Astrocyte of the hippocampus (primary cell): ENCODE measurements at regions not wholly inside any gene's neighbourhood (a gene's known extent, or its start where the extent isn't known, plus 50 kb on each side); places are given as distances from the start of the nearest gene placed in this dataset.
"Not testable (repeated sequence)": the region's sequence is repeated elsewhere in the genome, so short reads cannot be mapped to it uniquely, and the experiment has no call there.

Source experiments
- DNase-seq: peaks from one replicate; pipeline ENCODE4 v3.0.0; 2011; ENCODE audit warnings: low read depth, low spot score

DNA sequence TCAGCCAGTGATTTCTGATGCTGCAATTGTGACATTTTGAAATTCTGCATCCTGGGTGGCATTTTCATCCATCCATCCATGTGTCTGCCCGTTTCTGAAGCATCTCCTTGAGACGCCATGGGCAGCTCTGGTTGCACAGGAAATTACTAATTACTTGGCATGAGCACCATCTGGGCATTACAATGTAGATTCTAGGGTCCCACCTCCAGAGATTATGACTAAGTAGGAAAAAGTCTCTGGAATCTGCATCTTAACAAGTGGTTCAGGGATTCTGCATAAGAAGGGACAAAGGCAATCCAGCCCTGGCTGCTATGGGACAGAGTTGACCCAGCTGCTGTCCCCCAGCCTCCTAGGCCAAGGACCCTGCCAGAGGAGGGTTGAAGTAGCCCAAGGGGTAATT is 65.3 kb downstream of the CUZD1 start:
- peak; percentile 82 for DNase-seq

GRCh38 chr10:122779924-122780323 is 65.7 kb downstream of the CUZD1 start:
- DNase-seq, result no peak

GRCh38 chr10:122777515-122778059 is 68.1 kb downstream of the CUZD1 start:
- no peak for DNase-seq

DNA sequence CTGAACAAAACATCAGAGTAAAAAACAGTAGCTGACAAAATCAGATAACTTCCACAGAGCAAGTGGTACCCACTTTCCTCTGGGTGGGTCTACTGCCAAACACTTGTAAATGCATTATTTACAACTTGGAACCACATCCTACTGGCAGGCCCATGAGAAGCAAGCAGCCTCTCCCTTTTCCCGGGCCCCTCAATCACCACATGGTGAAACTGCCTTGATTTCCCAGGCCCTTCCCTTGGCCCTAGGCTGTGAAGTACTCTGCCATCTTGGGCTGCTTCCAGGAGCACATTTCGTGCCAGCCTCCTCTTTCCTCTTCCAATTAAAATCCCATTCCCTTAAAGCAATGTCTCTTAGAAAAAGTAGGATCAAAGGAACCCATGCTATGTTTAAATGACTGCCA is 71.4 kb downstream of the CUZD1 start:
- no peak for DNase-seq

- DNase-seq, result not testable (repeated sequence)
Observed at GRCh38 chr10:122771404-122771803, 71.8 kb upstream of the C10orf120 start.

DNA sequence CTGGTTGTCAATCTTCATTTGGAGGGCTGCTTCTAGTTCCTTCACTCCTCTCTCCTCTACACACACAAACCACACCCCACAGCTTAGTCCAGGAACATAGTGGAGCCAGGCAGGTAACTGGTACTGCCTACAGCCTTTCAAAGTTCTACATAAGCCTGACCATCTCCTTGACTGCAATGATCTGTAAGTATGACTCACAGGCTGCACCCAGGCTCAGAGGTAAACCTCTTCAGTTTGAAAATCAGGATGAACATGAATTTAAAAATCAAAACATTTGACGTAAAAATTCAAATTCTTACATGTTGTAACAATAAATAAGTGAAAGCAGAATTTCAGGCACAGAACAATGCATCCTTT is 68.7 kb upstream of the C10orf120 start:
- no peak for DNase-seq

- no peak for DNase-seq
Observed at GRCh38 chr10:122767621-122768388, 68.2 kb upstream of the C10orf120 start.

DNA sequence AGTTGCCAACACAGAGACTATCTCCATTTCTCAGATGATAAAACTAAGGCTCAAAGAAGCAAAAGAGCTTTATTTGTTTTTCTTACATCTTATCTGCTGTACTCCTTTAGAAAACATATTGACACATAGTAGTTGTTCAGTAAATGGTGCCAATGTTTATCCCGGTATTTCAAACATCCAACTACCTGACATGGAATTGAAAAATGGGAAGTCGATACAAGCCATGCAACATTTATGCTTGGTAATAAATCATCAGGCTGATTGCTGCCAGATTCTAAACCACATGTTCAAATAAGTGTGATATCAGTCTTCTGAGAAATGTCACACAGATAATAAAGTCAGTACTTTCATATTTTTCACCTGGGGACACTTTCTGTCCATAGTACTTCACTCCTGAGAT is 65.8 kb upstream of the C10orf120 start:
- DNase-seq, result no peak

DNA sequence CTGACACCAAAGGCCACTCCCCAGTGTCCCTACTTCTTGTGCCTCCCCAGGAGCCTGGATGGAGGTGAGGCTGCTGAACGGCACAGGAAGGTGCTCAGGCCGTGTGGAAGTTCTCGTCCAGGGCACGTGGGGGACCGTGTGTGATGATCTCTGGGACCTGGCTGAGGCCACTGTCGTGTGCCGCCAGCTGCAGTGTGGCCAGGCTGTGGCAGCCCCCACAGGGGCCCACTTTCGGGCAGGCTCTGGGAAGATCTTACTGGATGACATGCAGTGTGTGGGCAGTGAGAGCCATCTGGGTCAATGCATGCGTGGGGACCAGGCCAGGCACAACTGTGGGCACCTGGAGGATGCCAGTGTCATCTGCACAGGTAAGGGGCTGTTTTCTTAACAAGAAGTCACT is 57.0 kb upstream of the C10orf120 start:
- no peak for DNase-seq

DNA sequence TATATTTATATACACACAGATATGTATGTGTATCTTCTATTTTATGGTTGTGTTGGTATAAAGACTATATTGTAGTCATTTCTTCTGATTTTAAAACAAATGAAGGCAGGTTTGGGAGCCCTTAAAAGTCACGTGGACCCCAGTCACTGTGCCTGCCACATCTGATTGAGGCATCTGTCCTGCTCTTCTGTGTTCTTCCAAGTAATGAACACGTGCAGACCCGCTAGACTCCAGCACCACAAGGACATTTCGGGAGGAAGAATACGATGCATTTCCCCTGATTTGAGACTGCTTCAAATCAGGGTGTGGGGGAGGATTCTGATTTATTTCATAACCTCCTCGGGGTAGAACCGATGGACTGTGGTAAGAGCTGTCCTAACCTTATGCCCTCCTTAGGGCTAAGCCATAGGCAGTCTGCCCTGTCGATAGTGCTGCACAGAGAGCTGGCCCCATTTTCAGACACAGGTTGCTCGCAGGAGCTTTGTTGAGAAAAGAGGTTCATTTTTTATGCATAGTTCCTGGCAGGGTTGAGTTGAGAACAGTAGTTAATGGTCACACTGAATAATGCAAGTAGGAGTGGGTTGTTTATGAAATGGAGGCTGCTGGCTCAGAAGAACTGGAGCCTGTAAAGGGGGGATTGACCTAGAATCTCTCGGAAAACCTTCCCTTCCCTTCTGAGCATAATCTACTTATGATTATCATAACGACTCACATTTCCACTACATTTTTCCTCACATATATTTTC is 55.0 kb upstream of the C10orf120 start:
- DNase-seq, result no peak

GRCh38 chr10:122749886-122750285 is 50.2 kb upstream of the C10orf120 start:
- no peak for DNase-seq
